ENCODE measurements at regions not wholly inside any gene's neighbourhood (a gene's known extent, or its start where the extent isn't known, plus 50 kb on each side); places are given as distances from the start of the nearest gene placed in this dataset.

GRCh38 chrX:25198891-25199290, 183.1 kb upstream of the ARX start:
- Histone ChIP-seq H3K4me3 (no peak overlapping the region), H3K4me1 (no peaks in the 10 kb centered on the region), H3K27ac (peak overlapping the region in 1 of 2 donors; percentile 71), H3K36me3 (ENCODE audit: low read depth, missing control alignments) (no peaks in the 10 kb centered on the region), H3K9me3 (no peaks in the 10 kb centered on the region), H3K27me3 (no peaks in the 10 kb centered on the region)
- intact Hi-C loops (cut with DNase I; ENCODE audit: low total_unique reads): no loop called here
- DNase-seq: peak; percentile 45
- TF ChIP-seq, protein P1, sequence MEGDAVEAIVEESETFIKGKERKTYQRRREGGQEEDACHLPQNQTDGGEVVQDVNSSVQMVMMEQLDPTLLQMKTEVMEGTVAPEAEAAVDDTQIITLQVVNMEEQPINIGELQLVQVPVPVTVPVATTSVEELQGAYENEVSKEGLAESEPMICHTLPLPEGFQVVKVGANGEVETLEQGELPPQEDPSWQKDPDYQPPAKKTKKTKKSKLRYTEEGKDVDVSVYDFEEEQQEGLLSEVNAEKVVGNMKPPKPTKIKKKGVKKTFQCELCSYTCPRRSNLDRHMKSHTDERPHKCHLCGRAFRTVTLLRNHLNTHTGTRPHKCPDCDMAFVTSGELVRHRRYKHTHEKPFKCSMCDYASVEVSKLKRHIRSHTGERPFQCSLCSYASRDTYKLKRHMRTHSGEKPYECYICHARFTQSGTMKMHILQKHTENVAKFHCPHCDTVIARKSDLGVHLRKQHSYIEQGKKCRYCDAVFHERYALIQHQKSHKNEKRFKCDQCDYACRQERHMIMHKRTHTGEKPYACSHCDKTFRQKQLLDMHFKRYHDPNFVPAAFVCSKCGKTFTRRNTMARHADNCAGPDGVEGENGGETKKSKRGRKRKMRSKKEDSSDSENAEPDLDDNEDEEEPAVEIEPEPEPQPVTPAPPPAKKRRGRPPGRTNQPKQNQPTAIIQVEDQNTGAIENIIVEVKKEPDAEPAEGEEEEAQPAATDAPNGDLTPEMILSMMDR (IDR thresholded peaks at IDR 0.05): no peak
- TF ChIP-seq POLR2A (IDR thresholded peaks at IDR 0.05): no peak
- 56 to 72% methylated on average over 3 of the region's 3 CpGs for WGBS, 2 donors

GRCh38 chrX:25198253-25198652, 182.5 kb upstream of the ARX start:
- H3K27ac ChIP-seq: peak overlapping the region in 1 of 2 donors; percentile 71
- no peaks in the 10 kb centered on the region for H3K27me3 ChIP-seq
- no peak overlapping the region for H3K4me3 ChIP-seq
- intact Hi-C loops (cut with DNase I; ENCODE audit: low total_unique reads): no loop called here
- TF ChIP-seq, protein P1 (IDR thresholded peaks at IDR 0.05): no peak
- no peak for TF ChIP-seq POLR2A (IDR thresholded peaks at IDR 0.05)
- WGBS, 2 donors: 60 to 64% methylated on average over 3 of the region's 3 CpGs
- no peaks in the 10 kb centered on the region for H3K36me3 ChIP-seq (ENCODE audit: low read depth, missing control alignments)
- H3K9me3 ChIP-seq: no peaks in the 10 kb centered on the region
- H3K4me1 ChIP-seq: no peaks in the 10 kb centered on the region
- peak; percentile 18 for DNase-seq

DNA sequence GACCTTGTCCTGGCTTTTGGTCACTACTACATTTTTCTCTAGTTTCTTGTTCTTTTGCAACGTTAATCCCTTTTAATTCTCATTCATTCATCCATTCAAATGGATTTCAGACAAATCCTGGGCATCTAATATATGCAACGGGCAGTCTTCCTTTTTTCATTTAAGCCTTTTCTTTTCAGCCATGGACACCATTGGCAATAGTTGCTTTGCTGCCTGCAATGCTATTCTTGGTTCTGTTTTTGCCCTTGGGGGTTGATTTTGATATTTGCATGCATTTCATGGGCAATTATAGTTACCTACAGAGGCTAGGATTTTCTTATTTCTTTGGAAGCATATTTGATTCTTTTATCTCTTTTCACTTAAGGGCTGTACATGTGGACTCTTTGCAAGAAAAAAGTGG, 180.5 kb upstream of the ARX start:
- Histone ChIP-seq H3K4me1 (no peaks in the 10 kb centered on the region), H3K9me3 (no peaks in the 10 kb centered on the region), H3K36me3 (ENCODE audit: low read depth, missing control alignments) (no peaks in the 10 kb centered on the region), H3K27me3 (no peaks in the 10 kb centered on the region), H3K27ac (no peak overlapping the region), H3K4me3 (no peak overlapping the region)
- 86 to 88% methylated on average over 2 of the region's 2 CpGs for WGBS, 2 donors
- intact Hi-C loops (cut with DNase I; ENCODE audit: low total_unique reads): no loop called here
- no peak for TF ChIP-seq POLR2A (IDR thresholded peaks at IDR 0.05)
- TF ChIP-seq, protein P1 (IDR thresholded peaks at IDR 0.05): no peak
- DNase-seq: no peak

DNA sequence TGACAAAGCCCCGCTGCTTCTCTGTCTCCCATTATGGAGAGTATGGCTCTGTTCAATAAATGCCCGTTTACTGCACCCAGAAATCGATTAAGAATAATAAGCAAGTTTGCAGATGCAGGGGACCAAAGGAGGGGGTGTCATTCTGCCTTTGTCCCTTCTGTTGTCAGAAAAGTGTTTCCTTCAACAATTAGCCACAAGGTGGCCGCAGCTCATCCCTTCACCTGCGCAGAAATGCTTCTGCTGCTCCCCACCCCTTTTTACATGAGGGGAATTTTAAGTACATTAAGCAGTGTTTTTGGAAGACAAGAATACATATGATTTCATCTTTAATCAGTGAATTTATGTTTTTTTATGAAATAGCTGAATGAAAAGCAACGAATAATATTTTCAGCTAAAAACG, 175.6 kb upstream of the ARX start:
- Histone ChIP-seq H3K4me3 (no peak overlapping the region), H3K9me3 (no peaks in the 10 kb centered on the region), H3K4me1 (no peaks in the 10 kb centered on the region), H3K27me3 (no peaks in the 10 kb centered on the region), H3K27ac (no peak overlapping the region), H3K36me3 (ENCODE audit: low read depth, missing control alignments) (no peaks in the 10 kb centered on the region)
- no peak for DNase-seq
- intact Hi-C loops (cut with DNase I; ENCODE audit: low total_unique reads): no loop called here
- no peak for TF ChIP-seq POLR2A (IDR thresholded peaks at IDR 0.05)
- TF ChIP-seq, protein P1 (IDR thresholded peaks at IDR 0.05): no peak
- whole genome bisulfite sequencing, 2 donors: 78 to 80% methylated on average over 7 of the region's 7 CpGs

GRCh38 chrX:25181775-25182174, 166.0 kb upstream of the ARX start:
- Histone ChIP-seq H3K27ac (no peak overlapping the region), H3K36me3 (ENCODE audit: low read depth, missing control alignments) (no peaks in the 10 kb centered on the region), H3K9me3 (no peaks in the 10 kb centered on the region), H3K27me3 (no peaks in the 10 kb centered on the region), H3K4me1 (no peaks in the 10 kb centered on the region), H3K4me3 (no peak overlapping the region)
- intact Hi-C loops (cut with DNase I; ENCODE audit: low total_unique reads): no loop called here
- 79 to 98% methylated on average over 4 of the region's 4 CpGs for WGBS, 2 donors
- TF ChIP-seq, protein P1 (IDR thresholded peaks at IDR 0.05): no peak
- TF ChIP-seq POLR2A (IDR thresholded peaks at IDR 0.05): no peak
- DNase-seq: no peak
